ENCODE measurements at regions not wholly inside any gene's neighbourhood (a gene's known extent, or its start where the extent isn't known, plus 50 kb on each side); places are given as distances from the start of the nearest gene placed in this dataset.

DNA sequence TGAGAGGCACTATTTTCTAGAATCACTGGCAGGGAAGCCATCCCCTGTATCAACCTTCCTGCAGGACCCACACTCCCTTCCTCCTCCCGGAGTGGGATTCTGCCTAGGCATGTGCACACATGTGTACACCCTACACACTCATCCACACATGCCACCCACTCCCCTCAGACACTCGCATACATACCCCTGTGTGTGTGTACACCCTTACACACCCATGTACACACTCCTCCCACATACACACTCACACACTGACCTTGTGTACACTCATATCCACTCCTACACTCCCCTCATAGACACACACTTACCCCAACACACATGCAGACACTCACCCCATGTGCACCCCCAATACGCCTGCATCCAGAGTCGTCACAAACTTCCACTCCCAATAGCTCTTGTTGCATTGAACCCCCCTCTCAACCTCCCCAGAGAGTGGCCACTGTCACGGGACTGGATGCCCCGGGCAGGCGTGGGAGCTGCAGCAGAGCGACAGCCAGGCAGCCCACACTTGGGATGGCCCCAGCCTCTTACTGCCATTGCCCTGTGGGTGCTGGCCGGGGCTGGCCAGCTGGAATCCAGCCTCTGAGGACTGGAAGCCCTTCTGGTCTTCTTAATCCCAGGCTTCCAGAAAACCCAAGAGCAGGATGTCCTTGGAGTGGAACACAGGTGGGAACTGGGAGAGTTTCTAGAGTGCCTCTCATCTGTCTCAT, 251.0 kb downstream of the LOXHD1 start:
- no peak for TF ChIP-seq EZH2 (IDR thresholded peaks at IDR 0.05; ENCODE audit: insufficient read depth, poor library complexity, severe bottlenecking)
- TF ChIP-seq EZH2phosphoT487 (IDR thresholded peaks at IDR 0.05; ENCODE audit: insufficient read depth, low read depth), result no peak
